ENCODE measurements at regions not wholly inside any gene's neighbourhood (a gene's known extent, or its start where the extent isn't known, plus 50 kb on each side); places are given as distances from the start of the nearest gene placed in this dataset.

DNA sequence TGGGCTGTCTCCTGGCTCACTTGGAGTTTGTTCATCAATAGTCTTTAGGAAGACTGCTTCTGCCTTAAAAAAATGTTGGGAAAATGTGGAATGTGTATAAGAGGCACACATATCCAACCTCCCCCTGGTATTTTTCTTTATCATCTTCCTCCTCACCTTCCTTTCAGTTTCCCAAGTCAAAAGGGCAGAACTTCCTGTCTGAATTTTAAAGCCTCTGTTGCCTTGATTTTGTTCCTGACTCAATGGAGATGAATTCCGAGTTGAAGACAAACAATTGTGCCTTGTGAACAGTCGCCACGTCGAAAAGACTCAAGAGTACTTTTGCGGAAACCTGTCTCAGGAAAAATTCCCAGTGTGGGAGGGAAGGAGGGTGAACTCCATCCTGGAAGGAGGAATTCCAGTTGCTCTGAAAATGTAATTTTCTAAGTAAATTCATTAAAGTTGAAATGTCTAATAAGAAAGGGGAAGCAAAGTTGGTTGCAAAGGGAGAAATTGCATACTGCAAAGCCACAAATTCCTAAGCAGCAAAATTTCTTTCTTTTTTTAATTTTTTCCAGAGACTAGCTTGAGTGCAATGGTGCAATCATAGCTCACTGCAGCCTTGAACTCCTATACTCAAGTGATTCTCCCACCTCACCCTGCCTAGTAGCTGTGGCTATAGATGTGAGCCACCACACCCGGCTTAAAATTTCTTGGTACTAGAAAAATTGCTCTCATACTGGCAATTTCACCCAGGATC, 50.2 kb upstream of the ELK3 start:
- H3K4me3 ChIP-seq (ENCODE audit: low read depth, low read length): no peak overlapping the region
- no peak for TF ChIP-seq CTCF (IDR thresholded peaks at IDR 0.05; ENCODE audit: low read depth, low read length, missing control alignments)
- no peak for DNase-seq (ENCODE audit: low read depth)

Data from GM12864 (cell line).